GM20000 (cell line): ENCODE measurements at regions not wholly inside any gene's neighbourhood (a gene's known extent, or its start where the extent isn't known, plus 50 kb on each side); places are given as distances from the start of the nearest gene placed in this dataset.

ENCODE experiments used
- DNase-seq: peaks from one replicate; pipeline ENCODE4 v3.0.0; 2012; ENCODE audit warnings: low spot score
- CTCF ChIP-seq: IDR thresholded peaks from 2 replicates; pipeline ENCODE4 v1.5.1; 2012; ENCODE audit warnings: mild to moderate bottlenecking, control low read depth; ENCODE audit errors: extremely low read depth, missing control alignments

DNA sequence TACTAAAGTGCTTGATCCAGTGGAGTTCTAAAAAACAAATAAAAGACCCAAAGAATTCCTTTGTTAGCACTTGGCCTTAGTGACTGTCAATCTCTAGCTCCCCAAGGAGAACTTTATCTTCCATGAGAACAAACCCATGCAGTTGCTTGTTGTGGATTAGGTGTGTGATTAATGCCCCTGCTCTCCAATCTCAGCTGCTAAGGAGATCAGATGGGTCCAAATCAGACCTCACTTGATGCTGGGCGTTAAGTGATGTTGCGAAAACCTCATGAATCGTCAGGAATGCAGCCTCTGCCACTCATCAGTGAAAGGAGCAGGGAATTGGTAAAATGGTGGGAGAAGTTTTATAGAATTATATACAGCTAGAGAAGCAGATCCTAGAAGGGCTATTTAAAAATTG lies 133.7 kb downstream of the DMAC1 start:
- no peak for TF ChIP-seq CTCF
- DNase-seq = no peak

- DNase-seq = no peak
- no peak for TF ChIP-seq CTCF
These were observed 139.8 kb downstream of the DMAC1 start for GRCh38 chr9:7659766-7660165.

GRCh38 chr9:7656636-7657035 lies 142.9 kb downstream of the DMAC1 start:
- no peak for DNase-seq
- TF ChIP-seq CTCF = no peak

DNA sequence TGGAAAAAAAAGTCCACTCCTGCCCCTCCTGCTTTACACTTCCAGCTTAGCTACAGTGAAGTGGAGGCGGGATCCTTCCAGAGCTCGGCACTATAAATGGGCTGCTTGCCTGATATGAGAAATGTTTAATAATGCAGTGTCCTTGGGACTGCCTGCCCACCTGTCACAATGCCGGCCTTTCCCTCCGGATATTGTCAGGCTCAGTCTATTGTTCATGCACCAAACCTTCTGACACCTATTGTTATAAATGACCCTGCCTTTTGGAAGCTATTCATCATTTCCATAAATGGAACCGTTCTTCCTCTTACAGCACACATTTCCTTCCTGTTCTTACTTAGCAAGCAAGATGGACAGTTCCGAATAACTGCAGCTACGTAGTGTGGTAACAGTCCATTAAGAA lies 146.3 kb downstream of the DMAC1 start:
- no peak for DNase-seq

GRCh38 chr9:7640231-7640630 lies 159.3 kb downstream of the DMAC1 start:
- TF ChIP-seq CTCF = no peak
- no peak for DNase-seq

More for the DNA sequence above, 146.3 kb downstream of the DMAC1 start:
- TF ChIP-seq CTCF = no peak

- no peak for TF ChIP-seq CTCF
- no peak for DNase-seq
These were observed 160.1 kb downstream of the DMAC1 start for GRCh38 chr9:7639471-7639870.

DNA sequence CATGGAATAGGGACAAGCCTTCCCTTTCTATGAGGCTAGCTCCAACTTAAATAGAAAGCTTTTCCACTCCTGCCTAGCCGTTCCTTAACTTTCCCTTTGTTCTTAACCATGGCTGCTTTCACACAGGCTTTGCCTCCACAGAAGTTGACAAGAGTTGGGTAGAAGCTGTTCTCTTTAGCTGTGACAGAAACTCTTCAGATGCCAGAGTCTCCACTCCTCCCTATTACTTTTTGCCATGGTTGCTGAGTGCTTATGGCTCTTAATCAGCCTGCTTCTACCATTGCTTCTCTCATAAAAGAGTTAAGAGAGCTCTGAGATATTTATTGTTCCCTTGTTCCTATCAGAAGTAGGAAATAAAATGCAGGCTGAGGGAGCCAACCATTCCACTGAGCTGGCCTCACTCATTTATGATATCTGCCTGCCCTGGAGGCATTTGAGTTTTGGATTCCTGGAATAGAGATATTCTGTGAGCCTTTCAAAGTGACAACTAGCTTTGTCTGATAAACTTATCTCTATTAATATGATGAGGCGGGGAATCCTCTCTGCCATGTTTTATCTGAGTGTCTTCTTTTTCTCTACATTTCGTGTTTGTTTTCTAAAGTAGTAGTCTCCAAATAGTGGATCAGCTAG lies 162.6 kb downstream of the DMAC1 start:
- no peak for DNase-seq
- TF ChIP-seq CTCF = no peak
